Gastroesophageal sphincter (tissue), 4 donors: ENCODE measurements at regions not wholly inside any gene's neighbourhood (a gene's known extent, or its start where the extent isn't known, plus 50 kb on each side); places are given as distances from the start of the nearest gene placed in this dataset.
A peak's percentile ranks its signal among the peaks of the same experiment; 100 is the strongest.

Experiments
- ATAC-seq: fragments of 150-250 bp; one replicate; pipeline ENCODE4 v1.9.1; 2016; ENCODE audit warnings: mild to moderate bottlenecking, moderate library complexity
- H3K27ac ChIP-seq, 4 donors: fragments of 200-600 bp; sonication (generic) in 3 of 4; 1 replicate in 3 of 4; 2 replicates in 1 of 4; pipeline ENCODE4 v1.5.1; 2016 to 2019
- H3K27me3 ChIP-seq: fragments of 200-600 bp; sonication (generic); one replicate; pipeline ENCODE4 v1.5.1; 2019
- H3K36me3 ChIP-seq, 2 donors: fragments of 200-600 bp; sonication (generic); one replicate each; pipeline ENCODE4 v1.5.1; 2019; ENCODE audit warnings: control low read depth in 1 of 2
- H3K4me1 ChIP-seq, 3 donors: fragments of 200-600 bp; sonication (generic); 1 replicate in 2 of 3; 2 replicates in 1 of 3; pipeline ENCODE4 v1.5.1; 2016 to 2019; ENCODE audit warnings: control low read depth in 2 of 3
- H3K4me3 ChIP-seq, 2 donors: fragments of 200-600 bp; sonication (generic); one replicate each; pipeline ENCODE4 v1.5.1; 2019; ENCODE audit warnings: mild to moderate bottlenecking in 1 of 2, moderate library complexity in 1 of 2
- H3K9me3 ChIP-seq, 3 donors: fragments of 200-600 bp; sonication (generic); one replicate each; pipeline ENCODE4 v1.5.1; 2017 to 2019; ENCODE audit warnings: control low read depth in 2 of 3
- CTCF ChIP-seq, 4 experiments: fragments of 200-600 bp in 2 of 4; fragments of 450-650 bp in 2 of 4; sonication (generic) in 1 of 4; IDR thresholded peaks; one replicate each; pipeline ENCODE4 v1.5.1; 2017 to 2019; ENCODE audit warnings: antibody characterized with exemption in 4 of 4, mild to moderate bottlenecking in 2 of 4, moderate library complexity in 2 of 4
- EP300 ChIP-seq: sonication (generic); formaldehyde crosslinking; IDR thresholded peaks from one replicate; pipeline ENCODE4 v1.6.1; 2017; ENCODE audit warnings: antibody characterized with exemption, mild to moderate bottlenecking
- POLR2A ChIP-seq, 2 donors: fragments of 450-650 bp; IDR thresholded peaks; one replicate each; pipeline ENCODE4 v1.6.1; 2017; ENCODE audit warnings: antibody characterized with exemption in 2 of 2, mild to moderate bottlenecking in 2 of 2, moderate library complexity in 1 of 2
- POLR2AphosphoS5 ChIP-seq: sonication (generic); formaldehyde crosslinking; IDR thresholded peaks from one replicate; pipeline ENCODE4 v1.6.1; 2017; ENCODE audit warnings: antibody characterized with exemption
- WGBS, 2 donors: methylation state at CpG; one replicate each; pipeline ENCODE4 v1.1.5; 2018; ENCODE audit warnings: low coverage in 1 of 2; 5-methylcytosine and 5-hydroxymethylcytosine counted together

- H3K36me3 ChIP-seq, result no peaks in the 10 kb centered on the region
- H3K27me3 ChIP-seq, result no peaks in the 10 kb centered on the region
- H3K27ac ChIP-seq, result no peak overlapping the region
- no peak for ATAC-seq
- no peaks in the 10 kb centered on the region for H3K9me3 ChIP-seq
- H3K4me1 ChIP-seq, result peaks cover 0 to 5% (median 0%) of the 10 kb centered on the region in 3 donors
- no peak overlapping the region for H3K4me3 ChIP-seq
- no peak for TF ChIP-seq CTCF (IDR thresholded peaks at IDR 0.05)
- no peak for TF ChIP-seq POLR2AphosphoS5
- TF ChIP-seq POLR2A (IDR thresholded peaks at IDR 0.05), result no peak
- no peak for TF ChIP-seq EP300
Measured at GRCh38 chr2:18381386-18381785, 179.1 kb downstream of the RDH14 start.

GRCh38 chr2:18380321-18380720 is 180.1 kb downstream of the RDH14 start:
- H3K4me1 ChIP-seq, result peaks cover 0 to 8% (median 0%) of the 10 kb centered on the region in 3 donors
- H3K36me3 ChIP-seq, result no peaks in the 10 kb centered on the region
- H3K27ac ChIP-seq, result no peak overlapping the region
- H3K4me3 ChIP-seq, result no peak overlapping the region
- no peaks in the 10 kb centered on the region for H3K9me3 ChIP-seq
- no peaks in the 10 kb centered on the region for H3K27me3 ChIP-seq
- no peak for ATAC-seq
- TF ChIP-seq CTCF (IDR thresholded peaks at IDR 0.05) (no peak), EP300 (no peak), POLR2A (IDR thresholded peaks at IDR 0.05) (no peak), POLR2AphosphoS5 (no peak)
- WGBS, 2 donors, result 63 to 86% methylated on average over 2 to 3 of the region's 3 CpGs

- Histone ChIP-seq H3K27me3 (no peaks in the 10 kb centered on the region), H3K9me3 (no peaks in the 10 kb centered on the region), H3K4me1 (peaks cover 0 to 8% (median 0%) of the 10 kb centered on the region in 3 donors), H3K4me3 (no peak overlapping the region), H3K36me3 (no peaks in the 10 kb centered on the region), H3K27ac (no peak overlapping the region)
- no peak for TF ChIP-seq CTCF (IDR thresholded peaks at IDR 0.05)
- TF ChIP-seq EP300, result no peak
- no peak for TF ChIP-seq POLR2AphosphoS5
- no peak for TF ChIP-seq POLR2A (IDR thresholded peaks at IDR 0.05)
- ATAC-seq, result no peak
- WGBS, 2 donors, result 70% methylated on average over 5 of the region's 7 CpGs; no CpG with 5 or more reads in 1 of the 2 donors
Measured at GRCh38 chr2:18379870-18380269, 180.6 kb downstream of the RDH14 start.

- Histone ChIP-seq H3K4me1 (peaks cover 0 to 8% (median 0%) of the 10 kb centered on the region in 3 donors), H3K27ac (no peak overlapping the region), H3K4me3 (no peak overlapping the region), H3K9me3 (no peaks in the 10 kb centered on the region), H3K27me3 (no peaks in the 10 kb centered on the region), H3K36me3 (no peaks in the 10 kb centered on the region)
- 48 to 71% methylated on average over 1 to 4 of the region's 4 CpGs for WGBS, 2 donors
- no peak for ATAC-seq
- no peak for TF ChIP-seq EP300
- TF ChIP-seq CTCF (IDR thresholded peaks at IDR 0.05), result peak; percentile 54 to 79 (median 64)
- TF ChIP-seq POLR2AphosphoS5, result no peak
- TF ChIP-seq POLR2A (IDR thresholded peaks at IDR 0.05), result no peak
Measured at GRCh38 chr2:18378020-18378653, 182.3 kb downstream of the RDH14 start.

GRCh38 chr2:18376936-18377335 is 183.5 kb downstream of the RDH14 start:
- Histone ChIP-seq H3K36me3 (no peaks in the 10 kb centered on the region), H3K4me3 (no peak overlapping the region), H3K9me3 (no peaks in the 10 kb centered on the region), H3K4me1 (peaks cover 0 to 8% (median 0%) of the 10 kb centered on the region in 3 donors), H3K27me3 (no peaks in the 10 kb centered on the region), H3K27ac (no peak overlapping the region)
- WGBS, 2 donors, result 76 to 83% methylated on average over 4 of the region's 4 CpGs
- TF ChIP-seq POLR2A (IDR thresholded peaks at IDR 0.05), result no peak
- no peak for TF ChIP-seq POLR2AphosphoS5
- no peak for TF ChIP-seq CTCF (IDR thresholded peaks at IDR 0.05)
- no peak for TF ChIP-seq EP300
- no peak for ATAC-seq
